ENCODE measurements at regions not wholly inside any gene's neighbourhood (a gene's known extent, or its start where the extent isn't known, plus 50 kb on each side); places are given as distances from the start of the nearest gene placed in this dataset.

GRCh38 chr7:96629884-96630283 is 79.8 kb downstream of the SEM1 start:
- Histone ChIP-seq H2BK120ac (ENCODE audit: insufficient read depth, low read length, poor library complexity) (no peak overlapping the region), H3K4ac (ENCODE audit: low read depth, low read length) (no peak overlapping the region), H3K4me1 (ENCODE audit: control insufficient read depth in 1 of 2, insufficient read depth in 2 of 2, low read length in 2 of 2) (no peaks in the 10 kb centered on the region), H3K4me2 (ENCODE audit: low read length) (no peak overlapping the region), H3K23ac (ENCODE audit: low read length) (no peak overlapping the region), H3K4me3 (ENCODE audit: low read depth, low read length) (no peak overlapping the region), H3K27ac (ENCODE audit: low read depth, low read length) (no peak overlapping the region), H3K79me2 (ENCODE audit: control insufficient read depth, insufficient read depth, low read length, poor library complexity) (no peaks in the 10 kb centered on the region), H3K36me3 (ENCODE audit: control insufficient read depth in 1 of 2, insufficient read depth in 2 of 2, low read length in 2 of 2) (no peaks in the 10 kb centered on the region), H4K91ac (ENCODE audit: low read depth, low read length) (no peak overlapping the region), H3K14ac (ENCODE audit: low read length) (no peak overlapping the region), H4K12ac (ENCODE audit: low read depth, low read length) (no peak overlapping the region), H4K8ac (ENCODE audit: low read depth, low read length) (no peak overlapping the region), H3K18ac (ENCODE audit: low read length) (no peak overlapping the region), H2BK5ac (ENCODE audit: low read depth, low read length, poor library complexity) (no peak overlapping the region), H3K9ac (ENCODE audit: low read length) (no peak overlapping the region), H3K27me3 (ENCODE audit: insufficient read depth, low read length) (no peaks in the 10 kb centered on the region), H3K9me3 (ENCODE audit: insufficient read depth, low read depth, low read length) (no peaks in the 10 kb centered on the region), H3K79me1 (ENCODE audit: low read length) (no peaks in the 10 kb centered on the region), H2AK5ac (ENCODE audit: low read length) (no peak overlapping the region), H2AFZ (ENCODE audit: insufficient read depth, low read length, poor library complexity) (no peak overlapping the region), H2BK12ac (ENCODE audit: low read length) (no peak overlapping the region)
- no CpG with 5 or more reads among the region's 2 CpGs for WGBS (ENCODE audit: extremely low coverage, insufficient coverage, insufficient read length)
- no peak for DNase-seq

GRCh38 chr7:96624954-96625353 is 84.7 kb downstream of the SEM1 start:
- no peak overlapping the region for H3K23ac ChIP-seq (ENCODE audit: low read length)
- H4K91ac ChIP-seq (ENCODE audit: low read depth, low read length) = no peak overlapping the region
- H2BK120ac ChIP-seq (ENCODE audit: insufficient read depth, low read length, poor library complexity) = no peak overlapping the region
- no peak overlapping the region for H3K14ac ChIP-seq (ENCODE audit: low read length)
- H2AK5ac ChIP-seq (ENCODE audit: low read length) = no peak overlapping the region
- H3K9me3 ChIP-seq (ENCODE audit: insufficient read depth, low read depth, low read length) = no peaks in the 10 kb centered on the region
- H4K8ac ChIP-seq (ENCODE audit: low read depth, low read length) = no peak overlapping the region
- H3K4me1 ChIP-seq (ENCODE audit: control insufficient read depth in 1 of 2, insufficient read depth in 2 of 2, low read length in 2 of 2) = no peaks in the 10 kb centered on the region
- H3K9ac ChIP-seq (ENCODE audit: low read length) = no peak overlapping the region
- no CpG with 5 or more reads among the region's 2 CpGs for WGBS (ENCODE audit: extremely low coverage, insufficient coverage, insufficient read length)
- H3K36me3 ChIP-seq (ENCODE audit: control insufficient read depth in 1 of 2, insufficient read depth in 2 of 2, low read length in 2 of 2) = no peaks in the 10 kb centered on the region
- H3K79me1 ChIP-seq (ENCODE audit: low read length) = no peaks in the 10 kb centered on the region
- H3K4me3 ChIP-seq (ENCODE audit: low read depth, low read length) = no peak overlapping the region
- H2AFZ ChIP-seq (ENCODE audit: insufficient read depth, low read length, poor library complexity) = no peak overlapping the region
- no peak overlapping the region for H3K27ac ChIP-seq (ENCODE audit: low read depth, low read length)
- no peak overlapping the region for H3K4me2 ChIP-seq (ENCODE audit: low read length)
- H4K12ac ChIP-seq (ENCODE audit: low read depth, low read length) = no peak overlapping the region
- H3K18ac ChIP-seq (ENCODE audit: low read length) = no peak overlapping the region
- DNase-seq = no peak
- no peaks in the 10 kb centered on the region for H3K79me2 ChIP-seq (ENCODE audit: control insufficient read depth, insufficient read depth, low read length, poor library complexity)
- no peaks in the 10 kb centered on the region for H3K27me3 ChIP-seq (ENCODE audit: insufficient read depth, low read length)
- H3K4ac ChIP-seq (ENCODE audit: low read depth, low read length) = no peak overlapping the region
- H2BK12ac ChIP-seq (ENCODE audit: low read length) = no peak overlapping the region
- no peak overlapping the region for H2BK5ac ChIP-seq (ENCODE audit: low read depth, low read length, poor library complexity)

- DNase-seq = no peak
- H3K27ac ChIP-seq (ENCODE audit: low read depth, low read length) = no peak overlapping the region
- no peaks in the 10 kb centered on the region for H3K4me1 ChIP-seq (ENCODE audit: control insufficient read depth in 1 of 2, insufficient read depth in 2 of 2, low read length in 2 of 2)
- H3K9me3 ChIP-seq (ENCODE audit: insufficient read depth, low read depth, low read length) = peaks cover 2% of the 10 kb centered on the region
- no peak overlapping the region for H2AFZ ChIP-seq (ENCODE audit: insufficient read depth, low read length, poor library complexity)
- no peaks in the 10 kb centered on the region for H3K36me3 ChIP-seq (ENCODE audit: control insufficient read depth in 1 of 2, insufficient read depth in 2 of 2, low read length in 2 of 2)
- H2BK5ac ChIP-seq (ENCODE audit: low read depth, low read length, poor library complexity) = no peak overlapping the region
- no peaks in the 10 kb centered on the region for H3K79me1 ChIP-seq (ENCODE audit: low read length)
- no peak overlapping the region for H2AK5ac ChIP-seq (ENCODE audit: low read length)
- no peak overlapping the region for H4K8ac ChIP-seq (ENCODE audit: low read depth, low read length)
- H3K4ac ChIP-seq (ENCODE audit: low read depth, low read length) = no peak overlapping the region
- no peak overlapping the region for H3K18ac ChIP-seq (ENCODE audit: low read length)
- H2BK12ac ChIP-seq (ENCODE audit: low read length) = no peak overlapping the region
- H4K91ac ChIP-seq (ENCODE audit: low read depth, low read length) = no peak overlapping the region
- no peaks in the 10 kb centered on the region for H3K27me3 ChIP-seq (ENCODE audit: insufficient read depth, low read length)
- H3K79me2 ChIP-seq (ENCODE audit: control insufficient read depth, insufficient read depth, low read length, poor library complexity) = no peaks in the 10 kb centered on the region
- no peak overlapping the region for H3K23ac ChIP-seq (ENCODE audit: low read length)
- H3K14ac ChIP-seq (ENCODE audit: low read length) = no peak overlapping the region
- H2BK120ac ChIP-seq (ENCODE audit: insufficient read depth, low read length, poor library complexity) = no peak overlapping the region
- H3K4me3 ChIP-seq (ENCODE audit: low read depth, low read length) = no peak overlapping the region
- H4K12ac ChIP-seq (ENCODE audit: low read depth, low read length) = no peak overlapping the region
- H3K9ac ChIP-seq (ENCODE audit: low read length) = no peak overlapping the region
- H3K4me2 ChIP-seq (ENCODE audit: low read length) = no peak overlapping the region
These were observed 87.7 kb downstream of the SEM1 start for GRCh38 chr7:96621932-96622331.

- no peak for DNase-seq
- Histone ChIP-seq H4K12ac (ENCODE audit: low read depth, low read length) (no peak overlapping the region), H3K79me2 (ENCODE audit: control insufficient read depth, insufficient read depth, low read length, poor library complexity) (no peaks in the 10 kb centered on the region), H3K79me1 (ENCODE audit: low read length) (no peaks in the 10 kb centered on the region), H2BK120ac (ENCODE audit: insufficient read depth, low read length, poor library complexity) (no peak overlapping the region), H3K9ac (ENCODE audit: low read length) (no peak overlapping the region), H2BK12ac (ENCODE audit: low read length) (no peak overlapping the region), H3K14ac (ENCODE audit: low read length) (no peak overlapping the region), H3K4ac (ENCODE audit: low read depth, low read length) (no peak overlapping the region), H3K4me1 (ENCODE audit: control insufficient read depth in 1 of 2, insufficient read depth in 2 of 2, low read length in 2 of 2) (no peaks in the 10 kb centered on the region), H3K4me3 (ENCODE audit: low read depth, low read length) (no peak overlapping the region), H2BK5ac (ENCODE audit: low read depth, low read length, poor library complexity) (no peak overlapping the region), H3K4me2 (ENCODE audit: low read length) (no peak overlapping the region), H3K9me3 (ENCODE audit: insufficient read depth, low read depth, low read length) (no peaks in the 10 kb centered on the region), H2AK5ac (ENCODE audit: low read length) (no peak overlapping the region), H3K36me3 (ENCODE audit: control insufficient read depth in 1 of 2, insufficient read depth in 2 of 2, low read length in 2 of 2) (no peaks in the 10 kb centered on the region), H3K27ac (ENCODE audit: low read depth, low read length) (no peak overlapping the region), H3K18ac (ENCODE audit: low read length) (no peak overlapping the region), H2AFZ (ENCODE audit: insufficient read depth, low read length, poor library complexity) (no peak overlapping the region), H3K27me3 (ENCODE audit: insufficient read depth, low read length) (no peaks in the 10 kb centered on the region), H3K23ac (ENCODE audit: low read length) (no peak overlapping the region), H4K91ac (ENCODE audit: low read depth, low read length) (no peak overlapping the region), H4K8ac (ENCODE audit: low read depth, low read length) (no peak overlapping the region)
- WGBS (ENCODE audit: extremely low coverage, insufficient coverage, insufficient read length) = no CpG with 5 or more reads among the region's 5 CpGs
These were observed 95.3 kb downstream of the SEM1 start for GRCh38 chr7:96614154-96614867.
